Naive thymus-derived CD4-positive, alpha-beta T cell (primary cell): ENCODE measurements at regions not wholly inside any gene's neighbourhood (a gene's known extent, or its start where the extent isn't known, plus 50 kb on each side); places are given as distances from the start of the nearest gene placed in this dataset.

Experiments used
- ATAC-seq: fragments of 150-1000 bp; cut with Tn5 transposase; 2 replicates; pipeline ENCODE4 v1.10.0; 2021; ENCODE audit warnings: mild to moderate bottlenecking, moderate library complexity
- CTCF ChIA-PET: fragments of 350-600 bp; sonication (Branson Sonifier 250); formaldehyde crosslinking; loops from one replicate; lab custom pipeline; 2021; ENCODE audit warnings: antibody characterized with exemption; lab: Charles Lee
- POLR2A ChIA-PET: fragments of 350-600 bp; sonication (Branson Sonifier 250); formaldehyde crosslinking; loops from one replicate; lab custom pipeline; 2021; ENCODE audit warnings: antibody characterized with exemption, inconsistent platforms; lab: Charles Lee
- DNase-seq, 9 donors: peaks; one replicate each; pipeline versions ENCODE4 v3.0.0 to v3.0.0-alpha.2; 2020 to 2022; ENCODE audit warnings: mixed read lengths in 1 of 9
- H3K27ac ChIP-seq: one replicate; pipeline ENCODE4 v1.7.0; 2013; ENCODE audit warnings: mild to moderate bottlenecking, low read depth, low read length, moderate library complexity
- H3K27me3 ChIP-seq, 2 donors: one replicate each; pipeline ENCODE4 v1.7.0; 2013; ENCODE audit warnings: low read length in 2 of 2, mild to moderate bottlenecking in 2 of 2, moderate library complexity in 2 of 2; ENCODE audit not compliant: control insufficient read depth in 2 of 2, insufficient read depth in 2 of 2
- H3K36me3 ChIP-seq, 3 experiments: 1 replicate in 2 of 3; 2 replicates in 1 of 3; pipeline ENCODE4 v1.7.0; 2013; ENCODE audit warnings: low read length in 3 of 3, mild to moderate bottlenecking in 3 of 3, moderate library complexity in 1 of 3; ENCODE audit not compliant: insufficient read depth in 3 of 3, control insufficient read depth in 2 of 3
- H3K4me1 ChIP-seq, 2 donors: one replicate each; pipeline ENCODE4 v1.7.0; 2013; ENCODE audit warnings: low read length in 2 of 2, mild to moderate bottlenecking in 2 of 2, moderate library complexity in 1 of 2; ENCODE audit not compliant: control insufficient read depth in 2 of 2, insufficient read depth in 2 of 2
- H3K4me3 ChIP-seq: 2 replicates; pipeline ENCODE4 v1.7.0; 2013; ENCODE audit warnings: mild to moderate bottlenecking, low read length
- H3K9me3 ChIP-seq, 3 experiments: 1 replicate in 2 of 3; 2 replicates in 1 of 3; pipeline ENCODE4 v1.7.0; 2013; ENCODE audit warnings: low read length in 3 of 3; ENCODE audit not compliant: control insufficient read depth in 2 of 3
- H3K27ac Mint-ChIP-seq, 9 donors: one replicate each; pipeline ENCODE4 v1.8.0; 2020 to 2022; ENCODE audit warnings: mixed read lengths in 9 of 9, mild to moderate bottlenecking in 8 of 9, moderate library complexity in 5 of 9, inconsistent platforms in 2 of 9
- H3K27me3 Mint-ChIP-seq, 5 donors: one replicate each; pipeline ENCODE4 v1.8.0; 2021 to 2022; ENCODE audit warnings: mixed read lengths in 5 of 5, mild to moderate bottlenecking in 1 of 5
- H3K36me3 Mint-ChIP-seq, 5 donors: one replicate each; pipeline ENCODE4 v1.8.0; 2020 to 2022; ENCODE audit warnings: mixed read lengths in 5 of 5, mild to moderate bottlenecking in 3 of 5, inconsistent platforms in 1 of 5
- H3K4me1 Mint-ChIP-seq, 7 donors: one replicate each; pipeline ENCODE4 v1.8.0; 2020 to 2022; ENCODE audit warnings: mixed read lengths in 7 of 7, mild to moderate bottlenecking in 3 of 7, inconsistent platforms in 1 of 7
- H3K4me3 Mint-ChIP-seq, 10 donors: one replicate each; pipeline ENCODE4 v1.8.0; 2020 to 2022; ENCODE audit warnings: mild to moderate bottlenecking in 10 of 10, mixed read lengths in 10 of 10, moderate library complexity in 6 of 10, inconsistent platforms in 2 of 10
- H3K9me3 Mint-ChIP-seq, 11 donors: one replicate each; pipeline ENCODE4 v1.8.0; 2020 to 2022; ENCODE audit warnings: mixed read lengths in 11 of 11, mild to moderate bottlenecking in 4 of 11, inconsistent platforms in 1 of 11, moderate library complexity in 1 of 11
- intact Hi-C, 2 donors: fragments of 100-400 bp; cut with micrococcal nuclease; formaldehyde crosslinking; loops; one replicate each; pipeline ENCODE4 v1.15.1; 2023

GRCh38 chr3:30495172-30496065, 111.0 kb upstream of the TGFBR2 start:
- Histone ChIP-seq H3K36me3 (no peaks in the 10 kb centered on the region), H3K27me3 (no peaks in the 10 kb centered on the region), H3K9me3 (no peaks in the 10 kb centered on the region), H3K4me1 (peaks cover 0 to 16% of the 10 kb centered on the region in 2 donors), H3K27ac (no peak overlapping the region), H3K4me3 (no peak overlapping the region)
- DNase-seq = peak in 1 of 9 donors; percentile 14
- POLR2A ChIA-PET = interaction anchor here (0.6 to 1.2 kb wide), 2 partner anchors 115 to 1831 kb away, joined by 3 read pairs; no protein-coding TSS in a partner anchor
- H3K27me3 Mint-ChIP-seq = no peaks in the 10 kb centered on the region
- CTCF ChIA-PET = interaction anchor here (0.6 kb wide), 1 partner anchor 80 kb away, joined by 3 read pairs; no protein-coding TSS in a partner anchor
- peaks cover 0 to 5% (median 0%) of the 10 kb centered on the region in 11 donors for H3K9me3 Mint-ChIP-seq
- H3K4me3 Mint-ChIP-seq = peak overlapping the region in 9 of 10 donors; percentile 26 to 78 (median 59)
- ATAC-seq = peak; percentile 32
- peak overlapping the region in 8 of 9 donors; percentile 7 to 76 (median 58) for H3K27ac Mint-ChIP-seq
- intact Hi-C loops = no loop called here
- peaks cover 6 to 29% (median 25%) of the 10 kb centered on the region in 7 donors for H3K4me1 Mint-ChIP-seq
- no peaks in the 10 kb centered on the region for H3K36me3 Mint-ChIP-seq

GRCh38 chr3:30496066-30496966, 110.1 kb upstream of the TGFBR2 start:
- DNase-seq (peak in 2 of 9 donors; percentile 8 to 15), ATAC-seq (no peak)
- peak overlapping the region in 7 of 9 donors; percentile 32 to 76 (median 63) for H3K27ac Mint-ChIP-seq
- Histone ChIP-seq H3K4me3 (no peak overlapping the region), H3K4me1 (peaks cover 0 to 16% of the 10 kb centered on the region in 2 donors), H3K27me3 (no peaks in the 10 kb centered on the region), H3K36me3 (no peaks in the 10 kb centered on the region), H3K27ac (no peak overlapping the region), H3K9me3 (no peaks in the 10 kb centered on the region)
- peak overlapping the region in 9 of 10 donors; percentile 40 to 78 (median 59) for H3K4me3 Mint-ChIP-seq
- POLR2A ChIA-PET = interaction anchor here (1.2 kb wide), 1 partner anchor 114 kb away, joined by 3 read pairs; no protein-coding TSS in a partner anchor
- H3K36me3 Mint-ChIP-seq = no peaks in the 10 kb centered on the region
- no peaks in the 10 kb centered on the region for H3K27me3 Mint-ChIP-seq
- H3K4me1 Mint-ChIP-seq = peaks cover 9 to 33% (median 25%) of the 10 kb centered on the region in 7 donors
- intact Hi-C loops = no loop called here
- no peaks in the 10 kb centered on the region for H3K9me3 Mint-ChIP-seq
- CTCF ChIA-PET = interaction anchor here (0.7 kb wide), 1 partner anchor 197 kb away, joined by 3 read pairs; no protein-coding TSS in a partner anchor

- intact Hi-C loops = no loop called here
- Mint-ChIP-seq H3K27ac (no peak overlapping the region), H3K4me3 (no peak overlapping the region), H3K9me3 (no peaks in the 10 kb centered on the region), H3K27me3 (no peaks in the 10 kb centered on the region), H3K36me3 (peaks cover 0 to 5% (median 0%) of the 10 kb centered on the region in 5 donors), H3K4me1 (peaks cover 10 to 41% (median 36%) of the 10 kb centered on the region in 7 donors)
- ChIA-PET POLR2A (no interaction called here), CTCF (no interaction called here)
- Histone ChIP-seq H3K27me3 (no peaks in the 10 kb centered on the region), H3K27ac (no peak overlapping the region), H3K4me3 (no peak overlapping the region), H3K4me1 (peaks cover 0 to 16% of the 10 kb centered on the region in 2 donors), H3K36me3 (no peaks in the 10 kb centered on the region), H3K9me3 (no peaks in the 10 kb centered on the region)
- ATAC-seq (no peak), DNase-seq (no peak)
Measured at GRCh38 chr3:30498587-30498967, 107.8 kb upstream of the TGFBR2 start.

GRCh38 chr3:30500666-30501399, 105.6 kb upstream of the TGFBR2 start:
- intact Hi-C loops = no loop called here
- Histone ChIP-seq H3K9me3 (no peaks in the 10 kb centered on the region), H3K27ac (no peak overlapping the region), H3K27me3 (no peaks in the 10 kb centered on the region), H3K4me3 (no peak overlapping the region), H3K4me1 (peaks cover 0 to 14% of the 10 kb centered on the region in 2 donors), H3K36me3 (no peaks in the 10 kb centered on the region)
- H3K4me3 Mint-ChIP-seq = no peak overlapping the region
- ChIA-PET POLR2A (no interaction called here), CTCF (no interaction called here)
- no peak overlapping the region for H3K27ac Mint-ChIP-seq
- peaks cover 0 to 5% (median 4%) of the 10 kb centered on the region in 5 donors for H3K36me3 Mint-ChIP-seq
- H3K4me1 Mint-ChIP-seq = peaks cover 7 to 32% (median 28%) of the 10 kb centered on the region in 7 donors
- DNase-seq (no peak), ATAC-seq (no peak)
- peaks cover 0 to 6% (median 0%) of the 10 kb centered on the region in 11 donors for H3K9me3 Mint-ChIP-seq
- H3K27me3 Mint-ChIP-seq = no peaks in the 10 kb centered on the region

- no peak overlapping the region for H3K4me3 ChIP-seq
- no peak overlapping the region for H3K27ac ChIP-seq
- H3K27me3 ChIP-seq = no peaks in the 10 kb centered on the region
- H3K4me1 Mint-ChIP-seq = peaks cover 6 to 27% (median 21%) of the 10 kb centered on the region in 7 donors
- peaks cover 0 to 8% (median 0%) of the 10 kb centered on the region in 11 donors for H3K9me3 Mint-ChIP-seq
- H3K36me3 Mint-ChIP-seq = peaks cover 0 to 6% (median 4%) of the 10 kb centered on the region in 5 donors
- CTCF ChIA-PET = no interaction called here
- peak overlapping the region in 3 of 9 donors; percentile 12 to 53 (median 39) for H3K27ac Mint-ChIP-seq
- H3K36me3 ChIP-seq = no peaks in the 10 kb centered on the region
- ATAC-seq = no peak
- DNase-seq = no peak
- H3K4me1 ChIP-seq = peaks cover 0 to 7% of the 10 kb centered on the region in 2 donors
- no peaks in the 10 kb centered on the region for H3K27me3 Mint-ChIP-seq
- H3K9me3 ChIP-seq = no peaks in the 10 kb centered on the region
- intact Hi-C loops = no loop called here
- POLR2A ChIA-PET = no interaction called here
- no peak overlapping the region for H3K4me3 Mint-ChIP-seq
Measured at GRCh38 chr3:30501526-30501925, 104.9 kb upstream of the TGFBR2 start.
